T-helper 1 cell treated with Interleukin-12 subunit alpha and Interleukin-12 subunit beta and Interleukin-4 antibody, amounts not matched to agents 30 ng/mL and 1 ng/mL, for 36 hours (primary cell): ENCODE measurements at regions not wholly inside any gene's neighbourhood (a gene's known extent, or its start where the extent isn't known, plus 50 kb on each side); places are given as distances from the start of the nearest gene placed in this dataset.

Experiments
- intact Hi-C: fragments of 100-400 bp; cut with micrococcal nuclease; formaldehyde crosslinking; loops from one replicate; pipeline ENCODE4 v1.15.1; 2024

DNA sequence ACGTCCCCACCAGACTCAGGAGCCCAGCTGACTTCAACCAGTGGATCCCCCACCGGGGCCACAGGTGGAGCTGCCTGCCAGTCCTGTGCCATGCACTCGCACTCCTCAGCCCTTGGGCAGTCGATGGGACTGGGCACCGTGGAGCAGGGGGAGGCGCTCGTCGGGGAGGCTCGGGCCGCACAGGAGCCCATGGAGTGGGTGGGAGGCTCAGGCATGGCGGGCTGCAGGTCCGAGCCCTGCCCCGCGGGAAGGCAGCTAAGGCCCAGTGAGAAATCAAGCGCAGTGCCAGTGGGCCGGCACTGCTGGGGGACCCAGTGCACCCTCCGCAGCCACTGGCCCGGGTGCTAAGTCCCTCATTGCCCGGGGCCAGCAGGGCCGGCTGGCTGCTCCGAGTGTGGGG, 52.3 kb upstream of the LRRC30 start:
- intact Hi-C loops = loop anchor here (10.0 kb wide), 1 partner anchor 644 kb away; no protein-coding TSS in a partner anchor

DNA sequence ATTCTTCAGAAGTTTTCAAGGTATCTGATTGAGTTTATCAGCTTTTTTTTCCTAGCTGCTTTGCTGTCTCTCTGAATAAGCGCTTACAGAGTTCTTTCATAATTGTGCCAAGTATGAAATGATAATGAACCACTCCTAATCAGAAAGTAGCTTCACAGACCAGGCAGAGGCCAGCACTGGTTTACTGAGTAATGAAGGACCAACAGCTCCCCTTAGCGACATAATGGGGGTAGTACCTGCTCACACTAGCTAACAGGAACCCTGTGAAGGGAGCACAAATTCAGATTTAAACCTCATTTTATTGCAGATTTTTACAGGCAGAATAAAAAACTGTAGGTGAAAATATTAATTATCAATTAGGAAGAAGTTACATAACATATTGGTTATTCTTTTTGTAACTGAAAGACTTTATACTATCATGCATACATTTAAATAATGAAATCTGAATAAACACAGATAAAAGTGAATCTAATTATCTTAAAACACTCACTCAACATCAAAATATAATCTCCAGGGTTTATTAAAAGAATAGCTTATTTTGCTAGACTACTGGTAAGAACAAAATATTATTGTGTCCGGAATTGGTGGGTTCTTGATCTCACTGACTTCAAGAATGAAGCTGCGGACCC, 53.7 kb upstream of the LRRC30 start:
- intact Hi-C loops = loop anchor here (1.0 to 10.0 kb wide), 2 partner anchors 257 to 642 kb away; no protein-coding TSS in a partner anchor

DNA sequence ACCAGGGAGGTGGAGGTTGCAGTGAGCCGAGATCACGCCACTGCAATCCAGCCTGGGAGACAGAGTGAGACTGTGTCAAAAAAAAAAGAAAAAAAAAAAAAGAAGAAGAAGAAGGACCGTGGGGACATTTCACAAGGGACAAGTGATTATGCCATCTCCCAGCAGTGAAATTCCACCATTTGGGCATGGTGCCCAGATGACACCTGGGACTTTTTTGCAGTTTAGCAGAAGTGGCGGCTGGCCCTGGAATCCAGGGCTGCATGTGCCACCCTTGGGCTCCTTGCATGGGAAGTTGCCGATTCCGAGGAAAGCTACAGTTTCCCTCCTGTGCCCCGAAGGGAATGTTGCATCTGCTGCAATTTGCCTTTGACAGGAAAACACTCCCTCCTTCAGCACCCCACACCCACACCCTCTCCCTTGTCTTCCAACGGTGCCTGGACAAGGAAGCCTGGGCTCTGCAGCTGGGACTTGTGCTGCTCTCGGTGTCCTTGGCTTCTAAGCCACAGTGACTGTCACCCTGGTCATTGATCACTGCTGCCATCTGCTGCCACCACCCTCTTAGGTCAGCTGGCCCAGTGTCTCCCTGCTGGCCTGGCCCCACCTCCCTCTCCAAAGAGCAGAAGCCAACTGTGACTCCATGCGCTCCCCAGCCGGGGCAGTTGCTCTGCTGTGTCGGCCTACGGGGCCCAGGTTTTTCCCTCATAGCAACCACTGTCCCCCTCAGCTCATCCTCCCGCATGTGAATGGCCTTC, 56.4 kb upstream of the LRRC30 start:
- intact Hi-C loops = loop anchor here (10.0 kb wide), 1 partner anchor 640 kb away; no protein-coding TSS in a partner anchor

DNA sequence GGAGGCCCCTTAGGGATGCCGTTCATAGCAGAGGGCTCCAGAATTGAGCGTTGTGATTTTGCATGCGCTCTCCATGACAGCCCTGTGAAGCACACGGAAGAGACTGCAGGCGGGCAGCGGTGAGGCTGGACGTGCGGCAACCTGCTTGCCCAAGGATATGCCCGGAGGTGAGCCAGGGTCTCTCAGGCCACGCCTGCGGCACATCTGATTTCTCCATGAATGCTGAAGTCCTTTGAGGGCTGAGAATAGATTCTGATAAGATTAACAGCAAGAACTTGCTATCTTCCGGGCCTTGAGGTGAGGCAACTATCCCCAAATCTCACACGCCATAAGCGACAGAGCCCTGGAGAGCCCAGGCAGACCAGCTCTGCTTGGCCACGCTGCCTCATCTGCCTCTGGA, 55.6 kb upstream of the LAMA1 start:
- intact Hi-C loops = loop anchor here (10.0 kb wide), 1 partner anchor 638 kb away; no protein-coding TSS in a partner anchor

DNA sequence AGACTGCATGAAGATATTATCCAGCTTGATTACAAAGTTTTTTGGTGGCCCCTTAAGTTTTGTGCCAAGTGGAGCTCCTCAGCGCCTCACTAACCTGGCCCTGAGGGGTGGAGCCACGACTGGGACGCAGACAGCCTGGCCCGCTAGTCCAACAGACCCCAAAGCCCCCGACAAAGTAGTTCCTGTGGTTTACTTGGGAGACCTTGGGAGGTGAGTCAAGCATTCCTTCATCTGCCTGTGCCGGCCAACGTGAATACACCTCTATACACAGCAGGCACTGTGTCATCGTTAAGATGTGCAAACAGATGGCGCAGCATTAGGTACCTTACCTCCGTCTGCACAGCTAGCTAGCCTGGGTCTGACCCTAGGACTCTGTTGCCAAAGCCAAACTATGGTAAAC, 55.0 kb upstream of the LAMA1 start:
- intact Hi-C loops = loop anchor here (10.0 kb wide), 1 partner anchor 638 kb away; no protein-coding TSS in a partner anchor

DNA sequence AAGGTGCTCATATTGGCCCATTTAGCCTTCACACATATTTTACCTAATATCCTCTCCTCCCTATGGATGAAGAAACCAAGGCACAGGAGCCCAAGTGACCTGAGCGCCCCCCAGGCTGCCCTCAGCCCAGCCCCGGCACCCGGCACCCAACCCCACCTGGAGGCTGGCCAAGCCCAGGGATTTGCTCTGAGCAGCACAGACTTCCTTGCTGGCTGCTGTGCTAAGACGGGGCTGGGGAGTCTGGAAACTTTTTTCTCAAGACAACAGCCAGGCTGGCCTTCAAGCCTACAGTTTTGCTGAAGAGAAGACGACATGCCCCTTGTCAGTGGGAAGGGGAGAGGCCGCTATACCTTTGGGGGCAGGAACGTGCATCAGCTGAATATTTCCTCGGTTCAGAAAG, 52.7 kb upstream of the LAMA1 start:
- intact Hi-C loops = loop anchor here (10.0 kb wide), 1 partner anchor 635 kb away; no protein-coding TSS in a partner anchor

DNA sequence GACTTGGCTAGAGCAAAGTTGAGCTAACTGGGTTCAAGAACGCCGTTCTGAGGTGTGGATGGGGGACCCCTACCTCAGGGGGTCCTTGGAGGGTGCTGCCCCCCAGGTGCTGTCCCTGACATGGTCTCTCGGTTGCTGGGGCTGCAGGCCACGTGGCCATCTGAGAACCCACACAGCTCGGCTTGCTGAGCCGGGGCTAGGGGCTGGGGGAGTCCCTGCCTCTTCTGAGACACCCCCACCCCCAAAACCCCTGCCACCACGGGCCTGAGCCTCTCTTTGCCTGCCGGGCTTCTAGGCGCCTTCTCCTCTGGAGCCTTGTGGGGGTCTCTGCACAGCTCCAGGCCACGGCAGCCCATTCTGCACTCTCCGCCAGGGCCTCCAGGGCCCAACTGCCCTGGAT, 52.0 kb upstream of the LAMA1 start:
- intact Hi-C loops = no loop called here

DNA sequence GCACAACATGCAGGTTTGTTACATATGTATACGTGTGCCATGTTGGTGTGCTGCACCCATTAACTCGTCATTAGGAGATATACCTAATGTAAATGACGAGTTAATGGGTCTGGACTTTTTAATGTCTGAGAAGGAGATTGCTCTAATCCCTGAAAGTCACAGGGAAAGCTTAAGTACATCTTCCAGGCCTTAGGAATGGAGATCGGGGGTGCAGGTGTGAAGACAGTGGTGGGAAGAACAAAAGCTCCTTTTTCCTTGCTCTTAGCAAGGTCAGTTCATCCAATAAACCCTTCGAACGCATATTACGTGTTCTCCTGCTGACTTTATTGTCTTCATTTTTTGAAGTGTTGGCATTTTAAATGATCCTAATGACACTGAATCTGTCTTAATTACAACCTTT, 50.8 kb upstream of the LAMA1 start:
- intact Hi-C loops = no loop called here
